ENCODE measurements at regions not wholly inside any gene's neighbourhood (a gene's known extent, or its start where the extent isn't known, plus 50 kb on each side); places are given as distances from the start of the nearest gene placed in this dataset.

DNA sequence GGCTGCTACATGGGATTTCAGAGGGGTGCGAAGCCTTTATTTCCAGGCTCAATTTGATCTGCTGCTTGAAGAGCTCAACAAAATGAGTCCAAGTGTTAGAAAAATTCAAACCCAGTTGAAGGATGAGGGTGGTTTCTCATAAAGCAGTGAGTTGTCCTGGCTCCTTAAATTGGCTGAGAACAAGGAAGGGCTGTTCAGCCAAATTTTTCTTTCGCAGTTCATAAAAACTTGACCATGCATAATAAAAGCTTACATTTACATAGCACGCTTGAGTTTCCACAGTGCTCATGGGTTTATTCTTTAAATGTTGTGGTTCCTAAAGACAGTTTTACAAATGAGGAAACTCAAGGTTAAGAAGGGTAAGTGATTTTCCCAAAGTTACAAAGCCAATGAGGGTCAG, 174.4 kb upstream of the FOXA2 start:
- in situ Hi-C loops (cut with HindIII; ENCODE audit: low pct_ligation_motif_present, low sequenced_read_pairs): no loop called here
- no peak overlapping the region for H3K27ac ChIP-seq
- H3K36me3 ChIP-seq (replicated peaks): no peaks in the 10 kb centered on the region
- no peak overlapping the region for H3K4me3 ChIP-seq (ENCODE audit: low read depth, low read length)
- TF ChIP-seq, protein P1, sequence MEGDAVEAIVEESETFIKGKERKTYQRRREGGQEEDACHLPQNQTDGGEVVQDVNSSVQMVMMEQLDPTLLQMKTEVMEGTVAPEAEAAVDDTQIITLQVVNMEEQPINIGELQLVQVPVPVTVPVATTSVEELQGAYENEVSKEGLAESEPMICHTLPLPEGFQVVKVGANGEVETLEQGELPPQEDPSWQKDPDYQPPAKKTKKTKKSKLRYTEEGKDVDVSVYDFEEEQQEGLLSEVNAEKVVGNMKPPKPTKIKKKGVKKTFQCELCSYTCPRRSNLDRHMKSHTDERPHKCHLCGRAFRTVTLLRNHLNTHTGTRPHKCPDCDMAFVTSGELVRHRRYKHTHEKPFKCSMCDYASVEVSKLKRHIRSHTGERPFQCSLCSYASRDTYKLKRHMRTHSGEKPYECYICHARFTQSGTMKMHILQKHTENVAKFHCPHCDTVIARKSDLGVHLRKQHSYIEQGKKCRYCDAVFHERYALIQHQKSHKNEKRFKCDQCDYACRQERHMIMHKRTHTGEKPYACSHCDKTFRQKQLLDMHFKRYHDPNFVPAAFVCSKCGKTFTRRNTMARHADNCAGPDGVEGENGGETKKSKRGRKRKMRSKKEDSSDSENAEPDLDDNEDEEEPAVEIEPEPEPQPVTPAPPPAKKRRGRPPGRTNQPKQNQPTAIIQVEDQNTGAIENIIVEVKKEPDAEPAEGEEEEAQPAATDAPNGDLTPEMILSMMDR (IDR thresholded peaks at IDR 0.05; ENCODE audit: low read depth, low read length, missing control alignments): no peak
- DNase-seq: no peak
- H3K27me3 ChIP-seq (replicated peaks): no peaks in the 10 kb centered on the region

DNA sequence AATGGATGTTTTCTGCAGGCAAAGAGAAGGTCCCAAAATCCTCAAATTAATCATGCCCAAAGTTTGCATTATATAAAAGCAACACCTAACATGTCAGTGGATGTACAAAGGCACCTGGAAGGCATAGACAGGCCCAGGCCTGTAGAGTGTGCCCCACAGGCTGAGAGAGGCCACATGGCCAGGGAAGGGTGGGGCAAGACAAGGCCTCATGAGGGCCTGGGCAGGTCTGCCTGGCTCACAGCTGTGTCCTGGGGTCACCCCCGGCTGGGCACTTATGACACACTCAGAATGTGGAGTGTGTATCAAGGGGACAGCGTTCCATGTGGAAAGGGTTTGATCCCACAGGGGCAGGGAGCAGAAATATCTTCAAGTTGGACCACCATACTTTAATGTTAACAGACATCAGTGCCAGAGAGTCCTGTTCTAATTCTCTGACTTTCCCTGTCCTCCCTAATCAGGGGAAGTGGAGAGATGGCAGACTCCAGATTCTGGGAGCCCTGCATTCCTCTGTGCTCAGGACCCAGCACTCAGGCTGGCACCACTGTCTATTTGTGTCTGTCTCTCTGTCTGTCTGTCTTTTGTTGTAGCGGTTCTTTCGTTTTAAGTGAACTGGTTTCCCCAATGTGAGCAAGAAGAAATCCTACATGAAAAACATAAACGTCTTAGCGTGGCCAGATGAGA, 178.3 kb upstream of the FOXA2 start:
- TF ChIP-seq, protein P1 (IDR thresholded peaks at IDR 0.05; ENCODE audit: low read depth, low read length, missing control alignments): no peak
- Histone ChIP-seq H3K27ac (peak overlapping the region; percentile 58), H3K36me3 (replicated peaks) (no peaks in the 10 kb centered on the region), H3K27me3 (replicated peaks) (no peaks in the 10 kb centered on the region), H3K4me3 (ENCODE audit: low read depth, low read length) (no peak overlapping the region)
- DNase-seq: no peak
- in situ Hi-C loops (cut with HindIII; ENCODE audit: low pct_ligation_motif_present, low sequenced_read_pairs): no loop called here

DNA sequence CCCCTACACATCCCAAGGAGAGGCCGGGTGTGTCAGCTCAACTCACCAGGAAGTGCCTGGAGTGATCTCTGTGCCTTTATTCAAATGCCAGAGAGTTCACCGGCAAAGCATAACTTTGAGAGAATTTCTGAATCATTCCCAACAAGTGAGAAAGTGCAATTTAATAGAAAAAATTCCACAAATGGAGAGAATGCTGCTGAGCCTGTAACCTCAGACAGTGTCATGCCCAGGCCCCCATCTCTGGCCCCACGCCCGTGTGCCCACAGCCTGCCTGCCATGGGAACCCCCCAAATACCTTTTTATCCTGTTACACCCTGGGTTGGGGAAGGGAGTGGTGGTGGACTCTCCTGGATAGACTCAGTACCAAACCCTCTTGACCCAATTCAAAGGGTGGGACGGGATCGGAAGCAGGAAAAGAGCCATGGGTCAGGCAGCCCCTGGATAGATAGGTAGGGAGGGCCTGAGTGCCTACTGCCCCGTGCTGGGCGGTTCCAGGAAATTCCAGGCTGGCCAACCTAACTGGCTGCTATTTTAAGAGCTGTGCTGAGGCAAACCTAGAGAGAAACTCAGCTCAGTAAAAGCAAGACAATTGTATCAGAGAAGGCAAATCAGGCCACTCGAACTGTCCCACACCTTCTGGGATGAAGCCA, 179.0 kb upstream of the FOXA2 start:
- Histone ChIP-seq H3K27me3 (replicated peaks) (no peaks in the 10 kb centered on the region), H3K4me3 (ENCODE audit: low read depth, low read length) (no peak overlapping the region), H3K27ac (peak overlapping the region; percentile 58), H3K36me3 (replicated peaks) (no peaks in the 10 kb centered on the region)
- peak; percentile 47 for DNase-seq
- TF ChIP-seq, protein P1 (IDR thresholded peaks at IDR 0.05; ENCODE audit: low read depth, low read length, missing control alignments): no peak
- in situ Hi-C loops (cut with HindIII; ENCODE audit: low pct_ligation_motif_present, low sequenced_read_pairs): no loop called here

DNA sequence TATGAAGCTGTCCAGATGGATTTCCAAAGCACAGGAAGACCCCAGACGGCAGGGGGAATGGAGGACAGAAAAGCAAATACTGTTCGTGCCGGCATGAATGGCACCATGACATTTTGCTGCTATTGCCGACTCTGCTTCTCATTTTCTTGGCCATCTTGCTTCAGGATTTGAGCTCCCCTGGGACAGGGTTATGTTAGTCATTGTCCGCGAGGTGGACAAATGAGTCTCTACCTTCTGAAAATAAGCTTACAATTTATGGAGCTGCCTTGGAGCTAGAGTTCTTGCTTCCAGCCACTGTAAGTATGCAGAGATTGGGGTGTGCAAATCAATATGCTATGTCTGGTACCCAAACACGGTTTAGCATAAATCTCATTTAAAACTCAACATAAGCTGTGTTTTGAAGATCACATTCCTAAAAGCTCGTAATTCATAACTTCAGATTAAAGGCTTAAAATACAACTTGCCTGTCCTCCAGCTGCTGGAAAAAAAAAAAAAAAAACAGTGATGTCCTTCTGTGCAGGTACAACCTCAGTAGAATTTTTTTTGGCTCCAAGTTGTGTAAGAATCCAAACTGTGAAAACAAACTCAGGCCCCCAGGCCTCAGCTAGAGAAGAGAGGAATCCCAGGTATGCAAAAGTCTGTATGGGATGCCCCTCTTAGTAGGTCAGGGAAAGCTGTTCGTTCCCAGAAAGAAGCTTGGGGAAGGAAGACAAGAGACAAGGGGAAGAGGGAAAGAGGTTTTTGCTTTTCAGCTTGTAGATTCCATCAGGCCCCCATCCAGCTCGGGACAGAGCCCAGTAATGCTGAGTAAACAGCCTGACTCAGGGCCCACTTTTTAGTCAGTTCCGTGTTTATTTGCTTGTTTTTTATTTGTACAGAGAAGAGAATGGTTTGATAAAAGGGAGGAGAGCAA, 184.2 kb upstream of the FOXA2 start:
- TF ChIP-seq, protein P1 (IDR thresholded peaks at IDR 0.05; ENCODE audit: low read depth, low read length, missing control alignments): no peak
- no peaks in the 10 kb centered on the region for H3K27me3 ChIP-seq (replicated peaks)
- H3K27ac ChIP-seq: no peak overlapping the region
- H3K36me3 ChIP-seq (replicated peaks): no peaks in the 10 kb centered on the region
- no peak overlapping the region for H3K4me3 ChIP-seq (ENCODE audit: low read depth, low read length)
- no peak for DNase-seq
- in situ Hi-C loops (cut with HindIII; ENCODE audit: low pct_ligation_motif_present, low sequenced_read_pairs): no loop called here

DNA sequence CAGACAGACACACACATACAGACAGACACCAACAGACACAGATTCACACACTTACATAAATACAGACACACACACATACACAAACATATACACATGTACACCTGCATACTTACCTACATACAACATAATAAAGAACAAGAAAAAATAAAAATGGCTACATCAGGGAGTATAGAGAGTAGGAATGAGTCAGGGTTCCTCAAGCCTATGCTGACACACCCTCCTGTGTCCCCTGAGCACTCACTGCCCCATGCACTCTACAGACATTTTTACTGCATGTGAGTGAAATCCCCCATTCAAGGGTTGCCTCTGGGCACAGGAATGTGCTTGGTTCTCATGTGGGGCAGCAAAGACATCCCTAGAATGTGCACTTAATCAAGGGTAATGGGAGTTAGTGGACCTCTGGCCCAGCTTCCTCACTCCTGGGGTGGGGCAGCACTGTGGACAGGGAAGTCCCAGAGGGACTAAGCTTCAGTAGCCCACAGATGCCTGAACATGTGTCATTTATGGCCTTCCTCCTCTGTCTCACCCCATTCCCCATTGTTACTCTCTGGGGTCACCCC, 185.9 kb upstream of the FOXA2 start:
- H3K4me3 ChIP-seq (ENCODE audit: low read depth, low read length): no peak overlapping the region
- H3K27me3 ChIP-seq (replicated peaks): no peaks in the 10 kb centered on the region
- DNase-seq: no peak
- in situ Hi-C loops (cut with HindIII; ENCODE audit: low pct_ligation_motif_present, low sequenced_read_pairs): no loop called here
- no peaks in the 10 kb centered on the region for H3K36me3 ChIP-seq (replicated peaks)
- H3K27ac ChIP-seq: no peak overlapping the region
- TF ChIP-seq, protein P1 (IDR thresholded peaks at IDR 0.05; ENCODE audit: low read depth, low read length, missing control alignments): no peak
